GM20000 (cell line): ENCODE measurements at regions not wholly inside any gene's neighbourhood (a gene's known extent, or its start where the extent isn't known, plus 50 kb on each side); places are given as distances from the start of the nearest gene placed in this dataset.

Source experiments
- DNase-seq: peaks from one replicate; pipeline ENCODE4 v3.0.0; 2012; ENCODE audit warnings: low spot score
- CTCF ChIP-seq: IDR thresholded peaks from 2 replicates; pipeline ENCODE4 v1.5.1; 2012; ENCODE audit warnings: mild to moderate bottlenecking, control low read depth; ENCODE audit errors: extremely low read depth, missing control alignments

DNA sequence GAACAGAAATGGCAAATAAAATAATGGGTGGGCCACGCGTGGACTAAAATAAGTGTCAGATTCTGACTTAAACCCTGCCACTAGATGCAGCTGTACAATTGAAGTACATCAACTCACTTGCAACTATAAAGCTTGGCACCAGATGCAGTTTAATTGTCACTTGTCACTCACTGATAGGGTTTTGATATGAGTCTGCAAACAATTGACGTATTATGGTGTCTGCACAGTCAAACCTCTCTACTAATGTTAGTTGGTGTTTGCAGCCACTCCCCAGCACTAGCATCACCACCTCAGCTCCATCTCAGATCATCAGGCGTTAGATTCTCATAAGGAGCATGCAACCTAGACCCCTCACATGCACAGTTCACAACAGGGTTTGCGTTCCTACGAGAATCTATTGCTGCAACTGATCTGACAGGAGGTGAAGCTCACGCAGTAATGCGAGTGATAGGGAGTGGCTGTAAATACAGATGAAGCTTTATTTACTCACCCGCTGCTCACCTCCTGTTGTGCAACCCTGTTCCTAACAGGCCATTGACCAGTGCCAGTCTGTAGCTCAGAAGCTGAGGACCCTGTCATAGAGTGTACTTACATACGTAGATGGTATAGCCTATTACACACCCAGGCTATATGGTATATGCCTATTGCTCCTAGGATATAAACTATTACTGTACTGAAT is 72.1 kb upstream of the SEMA6A start:
- no peak for TF ChIP-seq CTCF
- DNase-seq, result no peak

DNA sequence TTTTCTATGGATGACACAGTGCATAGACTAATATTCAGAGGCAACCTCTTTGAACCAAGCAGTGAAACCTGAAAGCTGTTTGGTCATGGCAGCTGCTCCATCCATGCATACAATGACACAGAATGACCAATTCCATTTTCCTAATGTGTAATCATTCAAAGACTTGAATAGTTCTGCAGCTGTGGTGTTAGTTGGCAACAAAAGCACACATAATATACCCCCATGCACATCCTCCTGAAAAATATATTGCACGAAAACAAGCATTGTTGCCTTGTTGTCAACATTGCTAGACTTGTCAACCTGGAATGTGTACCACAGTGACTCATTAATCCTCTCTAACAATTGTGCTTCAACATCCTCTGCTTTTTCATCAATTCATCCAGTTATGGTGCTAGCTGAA is 71.0 kb upstream of the SEMA6A start:
- TF ChIP-seq CTCF, result no peak
- no peak for DNase-seq

- DNase-seq, result no peak
Measured at GRCh38 chr5:116640236-116640635, 65.6 kb upstream of the SEMA6A start.

GRCh38 chr5:116637149-116637740 is 62.6 kb upstream of the SEMA6A start:
- DNase-seq, result no peak
- TF ChIP-seq CTCF, result no peak

More at GRCh38 chr5:116640236-116640635, 65.6 kb upstream of the SEMA6A start:
- TF ChIP-seq CTCF, result no peak

DNA sequence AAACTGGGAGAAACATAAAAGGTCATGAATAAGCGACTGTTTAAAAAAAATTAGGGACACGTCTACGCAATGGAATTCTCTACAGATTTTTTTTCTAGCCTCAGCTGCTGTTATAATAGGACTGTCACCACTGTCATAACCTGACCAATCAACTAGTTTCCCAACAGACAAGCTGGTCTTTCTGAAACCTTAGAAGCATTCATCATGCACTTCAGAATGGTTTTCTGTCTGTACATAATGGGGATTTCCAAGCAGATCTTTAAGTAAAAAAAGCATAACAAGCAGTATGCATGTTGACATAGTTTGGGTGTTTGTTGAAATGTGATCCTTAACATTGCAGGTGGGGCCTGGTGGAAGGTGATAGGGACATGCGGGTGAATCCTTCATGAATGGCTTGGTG is 58.3 kb upstream of the SEMA6A start:
- DNase-seq, result peak; percentile 19
- TF ChIP-seq CTCF, result no peak

DNA sequence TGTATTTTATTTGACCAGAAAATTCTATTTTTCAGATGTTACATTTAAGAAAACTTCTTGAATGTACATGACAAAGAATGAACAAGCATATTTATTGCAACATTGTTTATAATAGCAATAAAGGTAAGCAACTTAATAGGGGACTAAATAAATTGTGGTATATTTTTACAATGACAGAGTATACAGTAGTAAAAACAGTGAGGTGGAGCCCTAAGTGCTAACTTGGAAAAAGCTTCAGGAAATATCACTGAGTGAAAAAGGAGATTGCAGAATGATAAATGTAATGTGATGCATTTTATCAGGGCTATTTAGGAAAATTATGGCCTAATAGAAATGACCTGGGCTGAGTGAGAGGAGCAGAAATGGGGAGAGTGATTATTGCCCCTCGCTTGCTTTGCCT is 56.5 kb upstream of the SEMA6A start:
- no peak for DNase-seq
- TF ChIP-seq CTCF, result no peak

DNA sequence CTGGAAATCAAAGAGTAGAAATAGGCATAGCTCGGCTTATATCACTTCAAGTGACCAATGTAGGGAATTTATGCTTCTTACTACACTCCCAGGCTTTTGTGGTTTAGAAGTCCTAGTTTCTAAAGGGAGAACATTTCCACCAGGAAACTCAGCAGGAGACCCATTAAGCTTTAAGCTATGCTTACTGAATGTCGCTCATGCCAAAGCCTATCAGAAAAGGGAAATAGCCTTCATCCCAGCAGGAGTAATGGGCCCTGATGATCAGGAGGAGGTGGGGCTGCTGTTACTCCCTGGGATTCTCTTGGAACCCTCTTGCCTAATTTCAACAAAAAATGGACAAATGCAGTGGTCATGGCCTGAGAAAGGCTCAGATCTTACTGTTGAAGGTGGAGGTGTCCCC is 54.5 kb upstream of the SEMA6A start:
- no peak for DNase-seq

More for the DNA sequence above, 54.5 kb upstream of the SEMA6A start:
- TF ChIP-seq CTCF, result no peak
